NB4 (cell line): ENCODE measurements at regions not wholly inside any gene's neighbourhood (a gene's known extent, or its start where the extent isn't known, plus 50 kb on each side); places are given as distances from the start of the nearest gene placed in this dataset.

ENCODE experiments used
- DNase-seq: peaks from one replicate; pipeline ENCODE4 v3.0.0; 2010; ENCODE audit warnings: low read depth
- H3K4me3 ChIP-seq: one replicate; pipeline ENCODE4 v1.5.1; 2011; ENCODE audit warnings: mild to moderate bottlenecking, low read depth, low read length, moderate library complexity
- MYC ChIP-seq: IDR thresholded peaks from 2 replicates; pipeline ENCODE4 v1.6.1; 2011; ENCODE audit warnings: low read depth, low read length
- POLR2A ChIP-seq: IDR thresholded peaks from 2 replicates; pipeline ENCODE4 v1.6.1; 2011; ENCODE audit warnings: mild to moderate bottlenecking; ENCODE audit not compliant: insufficient read length; ENCODE audit errors: extremely low read depth
- TF ChIP-seq, protein P1 (sequence below): IDR thresholded peaks from one replicate; pipeline ENCODE4 v1.5.1; 2012; ENCODE audit warnings: low read depth, low read length
- TF ChIP-seq, protein P2 (sequence below): IDR thresholded peaks from 2 replicates; pipeline ENCODE4 v1.6.1; 2011; ENCODE audit warnings: low read depth, low read length

DNA sequence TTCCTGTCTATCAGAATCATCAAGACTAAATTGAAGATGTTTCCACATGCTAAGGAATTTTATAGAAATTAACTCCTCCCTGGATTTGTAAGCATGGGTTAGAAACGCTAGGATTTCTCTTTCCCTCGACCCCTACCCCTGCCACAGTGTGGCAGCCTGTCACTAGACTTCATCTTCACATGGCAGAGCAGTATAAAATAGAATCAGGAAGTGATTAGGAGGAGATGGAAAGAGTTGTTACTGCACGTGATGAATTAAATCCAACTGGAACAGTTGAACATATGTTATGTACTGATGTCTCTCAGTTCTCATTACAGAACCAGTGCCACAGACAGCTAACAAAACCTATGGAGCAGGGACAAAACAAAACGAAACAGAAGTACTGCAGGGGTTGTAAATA is 130.0 kb upstream of the BNIP2 start:
- no peak overlapping the region for H3K4me3 ChIP-seq
- DNase-seq, result no peak
- no peak for TF ChIP-seq MYC
- no peak for TF ChIP-seq POLR2A
- TF ChIP-seq, protein P1, sequence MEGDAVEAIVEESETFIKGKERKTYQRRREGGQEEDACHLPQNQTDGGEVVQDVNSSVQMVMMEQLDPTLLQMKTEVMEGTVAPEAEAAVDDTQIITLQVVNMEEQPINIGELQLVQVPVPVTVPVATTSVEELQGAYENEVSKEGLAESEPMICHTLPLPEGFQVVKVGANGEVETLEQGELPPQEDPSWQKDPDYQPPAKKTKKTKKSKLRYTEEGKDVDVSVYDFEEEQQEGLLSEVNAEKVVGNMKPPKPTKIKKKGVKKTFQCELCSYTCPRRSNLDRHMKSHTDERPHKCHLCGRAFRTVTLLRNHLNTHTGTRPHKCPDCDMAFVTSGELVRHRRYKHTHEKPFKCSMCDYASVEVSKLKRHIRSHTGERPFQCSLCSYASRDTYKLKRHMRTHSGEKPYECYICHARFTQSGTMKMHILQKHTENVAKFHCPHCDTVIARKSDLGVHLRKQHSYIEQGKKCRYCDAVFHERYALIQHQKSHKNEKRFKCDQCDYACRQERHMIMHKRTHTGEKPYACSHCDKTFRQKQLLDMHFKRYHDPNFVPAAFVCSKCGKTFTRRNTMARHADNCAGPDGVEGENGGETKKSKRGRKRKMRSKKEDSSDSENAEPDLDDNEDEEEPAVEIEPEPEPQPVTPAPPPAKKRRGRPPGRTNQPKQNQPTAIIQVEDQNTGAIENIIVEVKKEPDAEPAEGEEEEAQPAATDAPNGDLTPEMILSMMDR, result no peak
- TF ChIP-seq, protein P2, sequence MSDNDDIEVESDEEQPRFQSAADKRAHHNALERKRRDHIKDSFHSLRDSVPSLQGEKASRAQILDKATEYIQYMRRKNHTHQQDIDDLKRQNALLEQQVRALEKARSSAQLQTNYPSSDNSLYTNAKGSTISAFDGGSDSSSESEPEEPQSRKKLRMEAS, result no peak

DNA sequence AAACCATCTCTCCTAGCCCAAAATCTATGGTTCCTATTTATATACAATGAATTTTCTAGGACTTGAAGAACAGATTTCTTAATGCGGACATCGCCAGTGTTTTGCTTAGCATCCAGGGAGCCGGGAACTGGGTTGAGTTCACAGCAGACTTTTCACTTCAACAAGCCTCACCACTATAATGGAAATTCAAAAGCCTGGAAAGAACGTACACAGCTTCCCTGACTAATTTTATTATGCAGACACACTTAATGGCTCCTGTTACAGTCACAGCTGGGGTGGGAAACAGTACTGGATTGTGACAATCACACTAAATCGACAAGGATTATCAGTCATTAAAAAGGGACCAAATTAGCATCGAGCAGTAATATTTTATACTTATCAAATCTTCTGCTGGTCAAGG is 129.2 kb upstream of the BNIP2 start:
- no peak for TF ChIP-seq MYC
- no peak for TF ChIP-seq POLR2A
- TF ChIP-seq, protein P1, result no peak
- TF ChIP-seq, protein P2, result no peak
- no peak overlapping the region for H3K4me3 ChIP-seq
- DNase-seq, result no peak

DNA sequence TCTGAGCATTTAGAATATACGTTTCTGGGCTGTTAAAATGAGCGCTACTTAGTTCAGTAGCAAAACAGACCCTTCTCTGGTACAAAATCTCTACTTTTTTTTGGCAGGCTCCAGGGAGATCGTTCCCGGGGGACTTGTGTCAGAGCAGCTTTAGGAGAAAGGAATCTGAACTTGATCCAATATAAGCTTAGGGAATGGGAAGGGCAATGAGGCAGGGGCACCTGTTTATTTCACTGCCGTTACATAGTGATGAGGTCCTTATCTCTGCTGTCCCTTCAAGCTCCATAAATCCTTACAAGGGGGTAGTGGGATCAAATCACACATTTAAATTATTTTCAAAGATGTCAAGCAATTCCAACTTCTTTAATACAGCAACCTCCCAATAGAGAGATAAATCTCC is 128.7 kb upstream of the BNIP2 start:
- H3K4me3 ChIP-seq, result no peak overlapping the region
- no peak for DNase-seq

DNA sequence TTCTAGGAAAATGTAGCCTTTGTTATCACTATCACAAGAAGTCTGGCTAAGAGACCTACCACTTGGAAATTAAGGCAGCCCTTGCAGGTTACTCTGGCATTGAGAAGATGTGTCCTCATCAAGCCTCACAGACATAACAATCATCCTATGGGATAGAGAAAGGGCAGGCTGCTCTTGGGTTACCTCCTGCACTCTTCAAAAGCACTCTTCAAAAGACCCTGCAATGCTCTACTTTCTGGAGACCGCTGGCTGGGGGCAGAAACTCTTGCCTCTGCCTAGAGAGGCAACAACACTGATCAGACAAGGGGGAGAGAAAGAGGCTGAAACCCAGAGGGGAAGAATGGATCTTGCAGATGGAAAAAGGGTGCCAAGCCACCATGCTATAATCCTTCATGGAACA is 127.9 kb upstream of the BNIP2 start:
- H3K4me3 ChIP-seq, result no peak overlapping the region
- TF ChIP-seq, protein P2, result no peak
- TF ChIP-seq, protein P1, result no peak
- no peak for TF ChIP-seq POLR2A
- no peak for DNase-seq

More for the DNA sequence above, 128.7 kb upstream of the BNIP2 start:
- TF ChIP-seq, protein P1, result no peak
- TF ChIP-seq MYC, result no peak

DNA sequence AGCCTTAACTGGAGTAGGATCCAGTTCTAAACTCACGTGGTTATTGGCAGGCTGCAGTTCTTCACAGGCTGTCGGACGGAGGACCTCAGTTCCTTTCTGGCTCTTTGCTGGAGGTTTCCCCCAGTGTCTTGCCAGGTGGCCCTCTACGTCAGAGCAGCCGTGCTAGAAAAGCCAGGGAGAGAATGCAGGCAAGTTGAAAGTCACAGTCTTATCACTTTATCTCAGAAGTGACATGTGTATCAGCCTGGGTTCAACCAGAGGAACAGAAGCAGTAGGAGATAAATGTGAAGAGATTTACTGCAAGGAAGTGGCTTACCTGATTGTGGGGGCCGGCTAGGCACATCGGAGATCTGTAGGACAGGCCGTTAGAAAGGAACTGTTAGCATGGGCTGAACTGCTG is 125.3 kb upstream of the BNIP2 start:
- DNase-seq, result no peak
- no peak overlapping the region for H3K4me3 ChIP-seq
- TF ChIP-seq, protein P2, result no peak
- TF ChIP-seq MYC, result no peak
- TF ChIP-seq POLR2A, result no peak
- TF ChIP-seq, protein P1, result no peak

DNA sequence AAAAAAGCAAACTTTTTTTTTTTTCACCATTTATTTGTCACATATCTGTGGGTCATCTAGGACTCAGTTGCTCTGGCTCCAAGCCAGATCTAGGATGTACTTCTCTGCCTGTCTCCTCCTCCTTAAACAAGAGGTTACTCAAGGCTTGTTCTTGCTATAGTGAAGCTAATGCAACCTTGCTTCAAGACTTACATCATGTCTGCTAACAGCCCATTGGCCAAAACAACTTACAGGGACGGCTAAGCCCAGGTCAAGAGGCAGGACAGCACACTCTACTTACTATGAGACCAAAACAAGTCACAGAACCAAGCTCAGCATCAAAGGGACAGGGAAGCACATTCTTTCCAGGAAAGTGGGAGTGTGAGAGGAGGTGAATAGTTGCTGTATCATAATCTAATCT is 123.8 kb upstream of the BNIP2 start:
- no peak overlapping the region for H3K4me3 ChIP-seq
- no peak for DNase-seq
- no peak for TF ChIP-seq MYC
- TF ChIP-seq POLR2A, result no peak
- TF ChIP-seq, protein P1, result no peak
- TF ChIP-seq, protein P2, result no peak
